HUES48 (cell line): ENCODE measurements at regions not wholly inside any gene's neighbourhood (a gene's known extent, or its start where the extent isn't known, plus 50 kb on each side); places are given as distances from the start of the nearest gene placed in this dataset.

ENCODE experiments used
- H3K27ac ChIP-seq: one replicate; pipeline ENCODE4 v1.7.0; 2013; ENCODE audit warnings: low read depth, low read length, inconsistent platforms
- H3K27me3 ChIP-seq: 2 replicates; pipeline ENCODE4 v1.6.1; 2013; ENCODE audit warnings: mild to moderate bottlenecking, low read length; ENCODE audit not compliant: control insufficient read depth, insufficient read depth
- H3K36me3 ChIP-seq: 2 replicates; pipeline ENCODE4 v1.6.1; 2013; ENCODE audit warnings: low read length; ENCODE audit not compliant: control insufficient read depth, insufficient read depth
- H3K4me1 ChIP-seq: 2 replicates; pipeline ENCODE4 v1.6.1; 2013; ENCODE audit warnings: mild to moderate bottlenecking, low read length; ENCODE audit not compliant: control insufficient read depth, insufficient read depth
- H3K4me3 ChIP-seq: 2 replicates; pipeline ENCODE4 v1.5.1; 2013; ENCODE audit warnings: mild to moderate bottlenecking, low read depth, low read length
- H3K9ac ChIP-seq: 2 replicates; pipeline ENCODE4 v1.6.1; 2013; ENCODE audit warnings: mild to moderate bottlenecking, low read depth, low read length, moderate library complexity
- H3K9me3 ChIP-seq: 2 replicates; pipeline ENCODE4 v1.6.1; 2013; ENCODE audit warnings: low read length; ENCODE audit not compliant: control insufficient read depth, insufficient read depth

GRCh38 chr7:81367326-81367931, 402.4 kb downstream of the HGF start:
- no peaks in the 10 kb centered on the region for H3K27me3 ChIP-seq
- no peaks in the 10 kb centered on the region for H3K9me3 ChIP-seq
- no peak overlapping the region for H3K9ac ChIP-seq
- H3K4me1 ChIP-seq: peaks cover 9% of the 10 kb centered on the region; the same call in 1 of the 2 replicates
- H3K27ac ChIP-seq: no peak overlapping the region
- no peak overlapping the region for H3K4me3 ChIP-seq
- no peaks in the 10 kb centered on the region for H3K36me3 ChIP-seq

- no peak overlapping the region for H3K27ac ChIP-seq
- no peaks in the 10 kb centered on the region for H3K36me3 ChIP-seq
- H3K27me3 ChIP-seq: no peaks in the 10 kb centered on the region
- H3K9ac ChIP-seq: no peak overlapping the region
- peaks cover 9% of the 10 kb centered on the region; the same call in 1 of the 2 replicates for H3K4me1 ChIP-seq
- H3K9me3 ChIP-seq: no peaks in the 10 kb centered on the region
- H3K4me3 ChIP-seq: no peak overlapping the region
Observed at GRCh38 chr7:81366546-81366945, 403.3 kb downstream of the HGF start.

GRCh38 chr7:81361769-81362312, 408.0 kb downstream of the HGF start:
- H3K4me3 ChIP-seq: no peak overlapping the region
- H3K27me3 ChIP-seq: no peaks in the 10 kb centered on the region
- no peak overlapping the region for H3K27ac ChIP-seq
- no peak overlapping the region for H3K9ac ChIP-seq
- peaks cover 9% of the 10 kb centered on the region; the same call in 1 of the 2 replicates for H3K4me1 ChIP-seq
- H3K9me3 ChIP-seq: no peaks in the 10 kb centered on the region
- H3K36me3 ChIP-seq: no peaks in the 10 kb centered on the region

GRCh38 chr7:81355911-81356310, 413.9 kb downstream of the HGF start:
- no peaks in the 10 kb centered on the region for H3K9me3 ChIP-seq

GRCh38 chr7:81349044-81349443, 420.8 kb downstream of the HGF start:
- Histone ChIP-seq H3K27me3 (no peaks in the 10 kb centered on the region), H3K4me3 (no peak overlapping the region), H3K27ac (no peak overlapping the region), H3K4me1 (no peaks in the 10 kb centered on the region), H3K9ac (no peak overlapping the region), H3K9me3 (no peaks in the 10 kb centered on the region), H3K36me3 (no peaks in the 10 kb centered on the region)

More at GRCh38 chr7:81355911-81356310, 413.9 kb downstream of the HGF start:
- no peaks in the 10 kb centered on the region for H3K36me3 ChIP-seq
- H3K27me3 ChIP-seq: no peaks in the 10 kb centered on the region
- no peak overlapping the region for H3K9ac ChIP-seq
- no peak overlapping the region for H3K4me3 ChIP-seq
- no peaks in the 10 kb centered on the region for H3K4me1 ChIP-seq
- H3K27ac ChIP-seq: no peak overlapping the region

GRCh38 chr7:81339946-81340345, 421.1 kb upstream of the SEMA3C start:
- Histone ChIP-seq H3K27me3 (no peaks in the 10 kb centered on the region), H3K36me3 (no peaks in the 10 kb centered on the region), H3K9me3 (no peaks in the 10 kb centered on the region), H3K27ac (no peak overlapping the region), H3K4me1 (no peaks in the 10 kb centered on the region), H3K4me3 (no peak overlapping the region), H3K9ac (no peak overlapping the region)

GRCh38 chr7:81333536-81333935, 414.7 kb upstream of the SEMA3C start:
- H3K9me3 ChIP-seq: no peaks in the 10 kb centered on the region
- no peaks in the 10 kb centered on the region for H3K27me3 ChIP-seq
- no peak overlapping the region for H3K4me3 ChIP-seq

GRCh38 chr7:81333004-81333403, 414.2 kb upstream of the SEMA3C start:
- Histone ChIP-seq H3K27me3 (no peaks in the 10 kb centered on the region), H3K9me3 (no peaks in the 10 kb centered on the region), H3K27ac (no peak overlapping the region), H3K9ac (no peak overlapping the region), H3K4me3 (no peak overlapping the region), H3K36me3 (no peaks in the 10 kb centered on the region), H3K4me1 (no peaks in the 10 kb centered on the region)

More at GRCh38 chr7:81333536-81333935, 414.7 kb upstream of the SEMA3C start:
- Histone ChIP-seq H3K9ac (no peak overlapping the region), H3K36me3 (no peaks in the 10 kb centered on the region), H3K27ac (no peak overlapping the region), H3K4me1 (no peaks in the 10 kb centered on the region)

- no peaks in the 10 kb centered on the region for H3K9me3 ChIP-seq
- H3K4me1 ChIP-seq: no peaks in the 10 kb centered on the region
- no peaks in the 10 kb centered on the region for H3K27me3 ChIP-seq
- H3K9ac ChIP-seq: no peak overlapping the region
- H3K36me3 ChIP-seq: no peaks in the 10 kb centered on the region
- no peak overlapping the region for H3K4me3 ChIP-seq
- no peak overlapping the region for H3K27ac ChIP-seq
Observed at GRCh38 chr7:81331061-81332018, 412.5 kb upstream of the SEMA3C start.

GRCh38 chr7:81330108-81330507, 411.3 kb upstream of the SEMA3C start:
- H3K27me3 ChIP-seq: no peaks in the 10 kb centered on the region
- H3K4me1 ChIP-seq: no peaks in the 10 kb centered on the region
- H3K36me3 ChIP-seq: no peaks in the 10 kb centered on the region
- H3K9ac ChIP-seq: no peak overlapping the region
- H3K27ac ChIP-seq: no peak overlapping the region
- no peak overlapping the region for H3K4me3 ChIP-seq
- H3K9me3 ChIP-seq: no peaks in the 10 kb centered on the region
